Large intestine (tissue), 3 donors: ENCODE measurements at regions not wholly inside any gene's neighbourhood (a gene's known extent, or its start where the extent isn't known, plus 50 kb on each side); places are given as distances from the start of the nearest gene placed in this dataset.

Experiments used
- DNase-seq, 2 donors: peaks; one replicate each; pipeline versions ENCODE4 v3.0.0 to v3.0.0-alpha.2; 2013
- H3K27ac ChIP-seq: one replicate; pipeline ENCODE4 v1.5.1; 2013; ENCODE audit warnings: low read length
- H3K27me3 ChIP-seq: 2 replicates; pipeline ENCODE4 v1.6.1; 2013; ENCODE audit warnings: low read length; ENCODE audit not compliant: control insufficient read depth, insufficient read depth
- H3K36me3 ChIP-seq: 2 replicates; pipeline ENCODE4 v1.6.1; 2013; ENCODE audit warnings: low read length; ENCODE audit not compliant: control insufficient read depth, insufficient read depth
- H3K4me1 ChIP-seq: one replicate; pipeline ENCODE4 v1.6.1; 2013; ENCODE audit warnings: low read length; ENCODE audit not compliant: control insufficient read depth, insufficient read depth
- H3K4me3 ChIP-seq: one replicate; pipeline ENCODE4 v1.5.1; 2013; ENCODE audit warnings: low read length
- H3K9me3 ChIP-seq: one replicate; pipeline ENCODE4 v1.6.1; 2013; ENCODE audit warnings: mild to moderate bottlenecking, low read depth, low read length, moderate library complexity; ENCODE audit not compliant: control insufficient read depth
- WGBS: methylation state at CpG from one replicate; pipeline ENCODE4 v1.1.5; 2013; ENCODE audit warnings: low lambda C conversion rate; ENCODE audit not compliant: insufficient coverage; 5-methylcytosine and 5-hydroxymethylcytosine counted together

DNA sequence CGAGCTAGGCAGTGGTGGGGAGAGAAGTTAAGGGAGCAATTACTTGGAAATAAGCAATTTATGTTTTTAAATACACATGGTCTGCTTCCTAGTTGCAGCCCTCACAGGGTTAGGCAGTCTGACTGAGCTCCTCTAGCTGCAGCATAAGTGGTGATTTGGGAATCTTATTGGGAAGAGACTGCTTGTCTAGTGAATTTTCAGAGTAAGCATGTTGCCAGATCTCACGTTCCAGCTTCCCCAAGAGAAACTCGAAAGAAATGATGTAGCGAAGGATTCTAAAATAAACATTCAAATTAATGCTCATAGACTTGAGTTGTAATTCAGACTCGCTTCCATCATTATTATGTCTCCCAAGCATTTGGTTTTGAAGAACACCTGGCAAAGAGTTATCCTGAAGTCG lies 440.2 kb downstream of the ATP23 start:
- Histone ChIP-seq H3K27ac (no peak overlapping the region), H3K4me1 (no peaks in the 10 kb centered on the region), H3K4me3 (no peak overlapping the region), H3K36me3 (no peaks in the 10 kb centered on the region), H3K9me3 (no peaks in the 10 kb centered on the region), H3K27me3 (no peaks in the 10 kb centered on the region)
- DNase-seq, result no peak
- no CpG with 5 or more reads among the region's 6 CpGs for WGBS

DNA sequence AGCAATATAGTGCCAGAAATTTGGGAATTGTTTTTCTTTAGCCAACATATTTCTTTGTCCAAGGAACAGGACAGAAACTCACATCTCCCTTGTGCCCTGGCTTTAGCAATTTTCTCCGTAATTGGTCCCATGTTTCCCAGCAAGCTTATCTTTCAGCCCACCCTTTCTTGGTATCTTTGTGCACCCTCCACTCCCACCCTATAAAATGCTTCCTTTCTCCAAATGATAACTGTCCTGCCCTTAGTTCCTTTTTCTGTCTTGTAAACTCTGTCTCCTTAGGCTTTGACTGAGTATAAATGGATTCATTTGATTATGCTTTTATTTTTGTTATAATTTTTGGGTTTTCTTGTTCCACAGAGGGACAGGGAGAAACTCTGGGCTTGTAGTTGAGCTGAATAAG lies 442.8 kb downstream of the ATP23 start:
- Histone ChIP-seq H3K36me3 (no peaks in the 10 kb centered on the region), H3K27me3 (no peaks in the 10 kb centered on the region), H3K4me1 (no peaks in the 10 kb centered on the region), H3K9me3 (no peaks in the 10 kb centered on the region), H3K4me3 (no peak overlapping the region), H3K27ac (no peak overlapping the region)
- no peak for DNase-seq
- WGBS, result 100% methylated on average over 1 of the region's 1 CpG

DNA sequence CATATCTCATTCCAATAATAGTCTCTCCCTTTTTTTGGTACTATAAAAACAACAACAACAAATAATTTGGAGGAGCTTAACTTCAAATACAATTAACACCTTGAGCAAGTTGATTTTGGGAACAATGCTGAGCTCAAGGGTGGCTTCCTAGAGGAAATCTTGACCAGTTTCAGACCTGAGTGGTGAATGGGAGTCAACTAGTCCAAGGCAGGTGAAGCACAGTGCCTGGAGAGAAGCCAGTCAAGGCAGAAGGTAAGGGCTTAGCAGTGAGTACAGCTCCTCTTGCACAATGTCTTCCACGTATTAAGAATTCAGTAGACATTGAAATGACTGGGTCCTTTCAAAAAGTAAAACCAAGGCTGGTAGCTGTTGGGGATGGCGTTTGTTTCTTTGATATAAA lies 444.8 kb downstream of the ATP23 start:
- Histone ChIP-seq H3K4me1 (no peaks in the 10 kb centered on the region), H3K9me3 (no peaks in the 10 kb centered on the region), H3K27me3 (no peaks in the 10 kb centered on the region), H3K27ac (no peak overlapping the region), H3K4me3 (no peak overlapping the region), H3K36me3 (no peaks in the 10 kb centered on the region)
- DNase-seq, result no peak
- WGBS, result 100% methylated on average over 1 of the region's 2 CpGs

DNA sequence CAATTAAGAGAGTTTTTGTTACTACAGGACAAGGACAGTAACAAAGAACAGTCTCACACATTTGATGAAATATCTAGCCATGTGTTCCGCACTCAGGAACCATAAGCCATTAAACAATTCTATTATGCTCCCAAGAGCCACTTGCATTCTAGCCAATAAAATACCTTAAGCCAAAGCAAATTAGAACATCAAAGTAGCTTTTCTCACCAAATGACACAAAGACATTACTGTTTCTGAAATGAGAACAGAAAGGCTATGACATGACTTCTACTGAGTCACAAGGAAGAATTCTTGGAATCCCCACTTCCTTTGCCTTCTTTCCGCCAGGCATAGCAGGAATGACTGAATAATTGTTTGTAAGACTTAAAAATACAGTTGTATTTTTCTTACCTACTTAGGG lies 445.8 kb downstream of the ATP23 start:
- WGBS, result 100% methylated on average over 1 of the region's 2 CpGs
- H3K27ac ChIP-seq, result no peak overlapping the region
- H3K27me3 ChIP-seq, result no peaks in the 10 kb centered on the region

DNA sequence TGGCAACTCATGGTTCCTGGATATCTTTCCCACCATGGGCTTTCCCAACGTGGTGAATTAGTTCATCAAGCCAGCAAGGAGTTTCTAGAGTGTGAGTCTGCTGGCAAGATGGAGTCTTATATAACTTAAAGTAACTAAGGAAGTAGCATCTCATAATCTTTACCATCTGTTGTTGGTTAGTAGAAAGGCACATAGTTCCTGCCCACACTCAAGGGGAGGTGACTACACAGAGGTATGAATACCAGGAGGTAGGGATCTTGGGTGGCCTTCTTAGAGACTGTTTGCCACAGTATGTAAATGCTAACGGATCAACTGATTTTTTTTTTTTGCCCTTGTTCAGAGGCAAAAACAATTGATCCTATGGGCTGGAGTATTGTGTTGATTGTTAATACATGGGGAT lies 446.9 kb downstream of the ATP23 start:
- Histone ChIP-seq H3K9me3 (no peaks in the 10 kb centered on the region), H3K36me3 (no peaks in the 10 kb centered on the region), H3K27me3 (no peaks in the 10 kb centered on the region), H3K4me3 (no peak overlapping the region), H3K27ac (no peak overlapping the region), H3K4me1 (no peaks in the 10 kb centered on the region)
- WGBS, result no CpG with 5 or more reads among the region's 2 CpGs
- no peak for DNase-seq

More for the DNA sequence above, 445.8 kb downstream of the ATP23 start:
- H3K4me3 ChIP-seq, result no peak overlapping the region
- no peak for DNase-seq
- no peaks in the 10 kb centered on the region for H3K36me3 ChIP-seq
- no peaks in the 10 kb centered on the region for H3K4me1 ChIP-seq
- no peaks in the 10 kb centered on the region for H3K9me3 ChIP-seq

DNA sequence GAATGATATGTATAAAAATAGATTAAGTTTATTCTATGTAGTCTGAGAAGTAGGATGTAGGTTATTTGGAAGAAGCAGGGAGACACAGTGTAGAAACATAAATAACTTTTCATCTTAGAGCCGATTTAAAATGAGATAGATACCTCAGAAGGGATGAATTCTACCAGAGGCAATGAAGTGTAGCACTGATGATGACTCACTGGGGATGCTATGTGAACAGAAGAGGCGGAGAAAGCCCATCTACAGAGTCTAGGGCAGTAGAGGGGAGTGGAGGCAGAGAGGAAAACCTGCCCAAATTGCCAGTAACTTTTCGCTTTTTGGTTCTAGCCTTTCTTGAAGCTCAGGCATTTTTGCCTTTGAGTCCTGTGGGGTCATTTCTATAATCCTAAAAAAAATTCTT lies 451.8 kb downstream of the ATP23 start:
- H3K9me3 ChIP-seq, result no peaks in the 10 kb centered on the region
- H3K27ac ChIP-seq, result no peak overlapping the region
- H3K27me3 ChIP-seq, result no peaks in the 10 kb centered on the region
- DNase-seq, result no peak
- H3K4me3 ChIP-seq, result no peak overlapping the region
- no peaks in the 10 kb centered on the region for H3K36me3 ChIP-seq
- WGBS, result 100% methylated on average over 2 of the region's 3 CpGs
- no peaks in the 10 kb centered on the region for H3K4me1 ChIP-seq

DNA sequence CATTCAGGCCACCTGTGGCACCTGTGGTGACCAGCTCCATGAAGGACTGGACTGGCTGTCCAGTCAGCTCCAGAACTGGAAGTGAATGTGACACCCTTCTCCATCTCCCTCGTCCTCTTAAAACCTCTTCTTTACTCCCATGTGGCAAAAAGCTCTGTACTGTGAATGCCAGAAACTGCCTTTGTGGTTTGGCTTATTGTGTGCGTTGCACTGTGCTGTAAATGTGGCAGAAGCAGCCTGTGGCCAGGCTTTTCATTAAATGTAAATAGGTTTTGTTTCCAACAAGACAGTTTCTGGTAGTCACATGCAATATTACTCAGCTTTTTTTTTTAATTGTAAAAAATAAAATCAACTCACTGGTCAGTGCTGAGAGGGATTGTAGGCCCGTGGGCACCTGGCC lies 453.7 kb downstream of the ATP23 start:
- H3K27me3 ChIP-seq, result no peaks in the 10 kb centered on the region
- H3K9me3 ChIP-seq, result no peaks in the 10 kb centered on the region
- WGBS, result no CpG with 5 or more reads among the region's 3 CpGs
- H3K4me3 ChIP-seq, result no peak overlapping the region
- no peak for DNase-seq
- H3K36me3 ChIP-seq, result no peaks in the 10 kb centered on the region
- H3K27ac ChIP-seq, result no peak overlapping the region
- H3K4me1 ChIP-seq, result no peaks in the 10 kb centered on the region

DNA sequence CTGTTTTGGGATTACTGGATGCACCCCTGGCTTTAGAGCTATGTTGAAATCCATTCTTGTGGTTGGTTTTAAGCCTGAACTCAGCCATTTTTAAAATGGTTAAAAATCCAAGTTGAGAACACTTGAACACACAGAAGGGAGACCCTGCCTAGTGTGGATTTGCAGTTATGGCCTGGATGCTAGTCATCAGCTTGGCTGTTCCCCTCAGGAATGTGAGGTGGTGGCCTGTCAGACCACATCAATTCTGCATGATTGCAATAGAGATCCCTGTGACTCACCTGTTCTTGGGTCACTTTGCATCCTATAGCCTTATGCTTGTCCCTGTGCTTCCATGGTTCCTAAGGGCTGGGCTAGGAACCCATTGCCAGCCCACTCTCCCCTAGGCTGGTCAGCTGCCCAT lies 454.1 kb downstream of the ATP23 start:
- H3K27me3 ChIP-seq, result no peaks in the 10 kb centered on the region
- H3K27ac ChIP-seq, result no peak overlapping the region
- H3K4me3 ChIP-seq, result no peak overlapping the region
- H3K36me3 ChIP-seq, result no peaks in the 10 kb centered on the region
- DNase-seq, result no peak
- H3K9me3 ChIP-seq, result no peaks in the 10 kb centered on the region
- H3K4me1 ChIP-seq, result no peaks in the 10 kb centered on the region

DNA sequence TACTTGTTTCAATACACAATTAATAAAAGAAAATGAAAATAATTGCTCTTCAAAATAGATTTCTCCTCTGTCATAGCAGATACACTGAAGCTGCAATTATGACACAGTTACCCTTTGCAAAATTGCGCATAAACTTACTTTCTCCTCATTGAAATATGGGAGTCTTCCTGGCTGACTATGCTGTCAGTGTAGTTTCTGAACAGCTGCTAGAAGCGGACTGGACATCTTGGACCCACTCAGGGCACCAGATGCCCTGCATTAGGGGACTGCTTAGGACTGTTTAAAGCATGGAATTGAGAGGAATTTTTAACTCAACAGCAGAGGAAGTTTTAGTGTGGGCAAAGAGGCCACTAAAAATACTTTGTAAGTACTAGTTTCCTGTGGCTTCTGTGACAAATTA lies 454.9 kb downstream of the ATP23 start:
- H3K9me3 ChIP-seq, result no peaks in the 10 kb centered on the region
- no peak overlapping the region for H3K27ac ChIP-seq
- no peaks in the 10 kb centered on the region for H3K27me3 ChIP-seq
- DNase-seq, result no peak
- no peak overlapping the region for H3K4me3 ChIP-seq
- H3K4me1 ChIP-seq, result no peaks in the 10 kb centered on the region
- H3K36me3 ChIP-seq, result no peaks in the 10 kb centered on the region
- WGBS, result no CpG with 5 or more reads among the region's 2 CpGs

DNA sequence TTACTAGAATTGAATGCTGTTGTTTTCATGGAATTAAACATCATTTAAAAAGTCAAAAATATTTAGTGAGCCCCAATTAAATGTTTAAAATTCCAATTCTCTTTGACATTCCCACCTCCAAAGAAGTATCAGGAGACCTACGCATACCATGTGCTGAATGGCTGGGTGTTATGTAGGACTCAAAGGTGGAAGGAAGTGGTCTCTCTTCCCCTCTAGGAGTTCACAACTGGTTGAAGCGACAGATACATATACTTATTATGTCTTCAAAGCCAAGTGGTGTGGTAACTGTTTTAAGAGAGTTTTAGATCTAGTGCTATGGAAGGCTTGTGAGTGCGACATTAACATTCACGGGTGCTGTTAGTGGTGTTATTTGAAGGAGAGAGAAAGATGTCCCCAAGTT lies 464.0 kb downstream of the ATP23 start:
- Histone ChIP-seq H3K9me3 (no peaks in the 10 kb centered on the region), H3K4me1 (no peaks in the 10 kb centered on the region), H3K36me3 (no peaks in the 10 kb centered on the region), H3K27me3 (no peaks in the 10 kb centered on the region), H3K4me3 (no peak overlapping the region), H3K27ac (no peak overlapping the region)
- WGBS, result no CpG with 5 or more reads among the region's 4 CpGs
- DNase-seq, result no peak

DNA sequence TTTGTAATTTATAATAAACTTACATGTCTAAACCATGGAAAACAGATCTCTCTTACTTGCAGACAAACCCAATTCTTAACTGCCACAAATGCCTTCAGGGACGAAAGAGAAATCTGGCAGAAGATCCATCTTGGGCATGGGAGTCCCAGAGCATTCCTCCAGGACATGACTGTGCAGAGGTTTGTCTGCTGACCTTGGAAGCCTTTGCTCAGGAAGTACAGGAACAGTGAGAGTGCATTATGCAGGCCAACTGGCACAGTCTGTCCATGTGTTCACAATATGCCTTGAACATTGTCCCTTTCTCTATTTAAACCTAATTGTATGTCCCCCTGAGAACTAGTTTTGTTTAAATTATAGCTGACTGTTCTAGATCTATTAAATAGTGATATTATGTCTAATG lies 467.1 kb downstream of the ATP23 start:
- WGBS, result 60% methylated on average over 1 of the region's 1 CpG

More for the DNA sequence above, 467.1 kb downstream of the ATP23 start:
- no peak overlapping the region for H3K4me3 ChIP-seq
- DNase-seq, result no peak
- peaks cover 9% of the 10 kb centered on the region for H3K4me1 ChIP-seq
- no peaks in the 10 kb centered on the region for H3K9me3 ChIP-seq
- no peaks in the 10 kb centered on the region for H3K27me3 ChIP-seq
- H3K36me3 ChIP-seq, result no peaks in the 10 kb centered on the region
- no peak overlapping the region for H3K27ac ChIP-seq
